Type B pancreatic cell (in vitro differentiated cells): ENCODE measurements at regions not wholly inside any gene's neighbourhood (a gene's known extent, or its start where the extent isn't known, plus 50 kb on each side); places are given as distances from the start of the nearest gene placed in this dataset.
A peak's percentile ranks its signal among the peaks of the same experiment; 100 is the strongest.
"Not testable (repeated sequence)": the region's sequence is repeated elsewhere in the genome, so short reads cannot be mapped to it uniquely, and the experiment has no call there.

Experiments used
- DNase-seq: peaks from one replicate; pipeline ENCODE4 v3.0.0; 2021; ENCODE audit warnings: mixed read lengths; ENCODE audit not compliant: unreplicated experiment; ENCODE audit errors: extremely low spot score
- H3K27ac Mint-ChIP-seq: 2 replicates; pipeline ENCODE4 v1.8.0; 2021; ENCODE audit warnings: mild to moderate bottlenecking, mixed read lengths
- H3K27me3 Mint-ChIP-seq: 2 replicates; pipeline ENCODE4 v1.8.0; 2021; ENCODE audit warnings: mixed read lengths
- H3K36me3 Mint-ChIP-seq: 2 replicates; pipeline ENCODE4 v1.8.0; 2021; ENCODE audit warnings: mixed read lengths
- H3K4me1 Mint-ChIP-seq: one replicate; pipeline ENCODE4 v1.8.0; 2021; ENCODE audit warnings: mixed read lengths; ENCODE audit not compliant: unreplicated experiment
- H3K4me3 Mint-ChIP-seq: 2 replicates; pipeline ENCODE4 v1.8.0; 2021; ENCODE audit warnings: mild to moderate bottlenecking, mixed read lengths
- H3K9me3 Mint-ChIP-seq: 2 replicates; pipeline ENCODE4 v1.8.0; 2021; ENCODE audit warnings: mixed read lengths
- CTCF ChIP-seq: fragments of 200-600 bp; sonication (generic); conservative IDR thresholded peaks from 2 replicates; pipeline ENCODE4 v1.5.0; 2021; ENCODE audit warnings: antibody characterized with exemption, mild to moderate bottlenecking

GRCh38 chr1:219863816-219864215, 64.5 kb downstream of the SLC30A10 start:
- H3K4me1 Mint-ChIP-seq, DNase-seq, H3K27me3 Mint-ChIP-seq, H3K27ac Mint-ChIP-seq, H3K9me3 Mint-ChIP-seq, H3K36me3 Mint-ChIP-seq, H3K4me3 Mint-ChIP-seq: not testable (repeated sequence)

DNA sequence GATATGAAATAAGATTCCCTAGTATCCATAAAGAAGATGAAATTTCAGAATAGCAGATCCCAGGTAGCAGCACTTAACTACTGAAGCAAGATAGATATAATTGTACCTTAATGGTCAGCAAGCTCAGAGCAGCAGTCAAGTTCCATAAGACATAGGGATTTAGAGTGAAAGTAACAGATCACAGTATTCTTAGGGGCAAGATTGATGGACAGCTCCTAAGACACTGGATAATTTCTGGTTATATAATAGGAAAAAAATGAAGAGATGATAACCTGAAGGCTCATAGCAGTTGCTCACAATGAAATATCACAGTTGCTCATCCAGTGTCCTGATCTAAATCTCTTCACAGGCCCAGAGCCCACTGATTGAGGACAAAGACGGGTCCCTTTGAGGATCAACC, 66.0 kb downstream of the SLC30A10 start:
- Mint-ChIP-seq H3K36me3 (no peaks in the 10 kb centered on the region), H3K27me3 (peaks cover 12% of the 10 kb centered on the region), H3K9me3 (no peaks in the 10 kb centered on the region), H3K4me1 (no peaks in the 10 kb centered on the region), H3K4me3 (no peak overlapping the region), H3K27ac (no peak overlapping the region)
- DNase-seq, result no peak
- no peak for TF ChIP-seq CTCF

GRCh38 chr1:219858980-219859379, 69.4 kb downstream of the SLC30A10 start:
- no peak for TF ChIP-seq CTCF
- H3K9me3 Mint-ChIP-seq, result no peaks in the 10 kb centered on the region
- H3K27ac Mint-ChIP-seq, result no peak overlapping the region
- no peaks in the 10 kb centered on the region for H3K36me3 Mint-ChIP-seq
- H3K27me3 Mint-ChIP-seq, result peaks cover 22% of the 10 kb centered on the region
- no peak for DNase-seq
- no peak overlapping the region for H3K4me3 Mint-ChIP-seq
- H3K4me1 Mint-ChIP-seq, result no peaks in the 10 kb centered on the region

GRCh38 chr1:219847215-219847855, 81.0 kb downstream of the SLC30A10 start:
- Mint-ChIP-seq H3K36me3 (no peaks in the 10 kb centered on the region), H3K4me1 (no peaks in the 10 kb centered on the region), H3K27ac (no peak overlapping the region), H3K27me3 (peaks cover 4% of the 10 kb centered on the region), H3K9me3 (peaks cover 5% of the 10 kb centered on the region), H3K4me3 (no peak overlapping the region)
- no peak for TF ChIP-seq CTCF
- DNase-seq, result no peak

DNA sequence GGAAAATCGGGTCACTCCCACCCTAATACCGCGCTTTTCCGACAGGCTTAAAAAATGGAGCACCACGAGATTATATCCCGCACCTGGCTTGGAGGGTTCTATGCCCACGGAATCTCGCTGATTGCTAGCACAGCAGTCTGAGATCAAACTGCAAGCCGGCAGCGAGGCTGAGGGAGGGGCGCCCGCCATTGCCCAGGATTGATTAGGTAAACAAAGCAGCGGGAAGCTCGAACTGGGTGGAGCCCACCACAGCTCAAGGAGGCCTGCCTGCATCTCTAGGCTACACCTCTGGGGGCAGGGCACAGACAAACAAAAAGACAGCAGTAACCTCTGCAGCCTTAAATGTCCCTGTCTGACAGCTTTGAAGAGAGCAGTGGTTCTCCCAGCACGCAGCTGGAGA, 88.8 kb downstream of the SLC30A10 start:
- peak; percentile 74 for DNase-seq
- peak overlapping the region; percentile 31 for H3K27ac Mint-ChIP-seq
- TF ChIP-seq CTCF, result peak; percentile 66
- H3K36me3 Mint-ChIP-seq, H3K9me3 Mint-ChIP-seq: not testable (repeated sequence)
- H3K4me1 Mint-ChIP-seq, result peaks cover 18% of the 10 kb centered on the region
- H3K4me3 Mint-ChIP-seq, result peak overlapping the region; percentile 86
- H3K27me3 Mint-ChIP-seq, result peaks cover 18% of the 10 kb centered on the region

GRCh38 chr1:219837994-219838294, 90.4 kb downstream of the SLC30A10 start:
- no peak for TF ChIP-seq CTCF
- H3K27me3 Mint-ChIP-seq, result peaks cover 20% of the 10 kb centered on the region
- peak overlapping the region; percentile 59 for H3K4me3 Mint-ChIP-seq
- no peaks in the 10 kb centered on the region for H3K9me3 Mint-ChIP-seq
- no peak overlapping the region for H3K27ac Mint-ChIP-seq
- H3K36me3 Mint-ChIP-seq, result no peaks in the 10 kb centered on the region
- H3K4me1 Mint-ChIP-seq, result peaks cover 18% of the 10 kb centered on the region
- DNase-seq, result no peak
